Fibroblast of skin of back (primary cell): ENCODE measurements at regions not wholly inside any gene's neighbourhood (a gene's known extent, or its start where the extent isn't known, plus 50 kb on each side); places are given as distances from the start of the nearest gene placed in this dataset.
"Not testable (repeated sequence)": the region's sequence is repeated elsewhere in the genome, so short reads cannot be mapped to it uniquely, and the experiment has no call there.

Experiments used
- DNase-seq: peaks from one replicate; pipeline ENCODE4 v3.0.0-alpha.2; 2013

- DNase-seq: not testable (repeated sequence)
Observed at GRCh38 chr13:111501596-111502535, 181.4 kb downstream of the TEX29 start.

GRCh38 chr13:111502957-111503356 is 182.5 kb downstream of the TEX29 start:
- no peak for DNase-seq

GRCh38 chr13:111503376-111503775 is 182.9 kb downstream of the TEX29 start:
- DNase-seq: no peak

GRCh38 chr13:111503905-111504695 is 183.7 kb downstream of the TEX29 start:
- no peak for DNase-seq

- DNase-seq: no peak
Observed at GRCh38 chr13:111505175-111505777, 184.8 kb downstream of the TEX29 start.

GRCh38 chr13:111506125-111506524 is 185.7 kb downstream of the TEX29 start:
- no peak for DNase-seq

- no peak for DNase-seq
Observed at GRCh38 chr13:111506621-111507020, 186.2 kb downstream of the TEX29 start.

- DNase-seq: no peak
Observed at GRCh38 chr13:111508164-111508870, 187.9 kb downstream of the TEX29 start.

- no peak for DNase-seq
Observed at GRCh38 chr13:111508902-111509509, 188.6 kb downstream of the TEX29 start.

- no peak for DNase-seq
Observed at GRCh38 chr13:111510502-111511218, 190.2 kb downstream of the TEX29 start.

- no peak for DNase-seq
Observed at GRCh38 chr13:111511219-111511732, 190.8 kb downstream of the TEX29 start.

- no peak for DNase-seq
Observed at GRCh38 chr13:111511805-111512504, 191.5 kb downstream of the TEX29 start.

GRCh38 chr13:111512707-111513106 is 192.3 kb downstream of the TEX29 start:
- DNase-seq: no peak

- no peak for DNase-seq
Observed at GRCh38 chr13:111513766-111514609, 193.5 kb downstream of the TEX29 start.

- no peak for DNase-seq
Observed at GRCh38 chr13:111514610-111515306, 194.3 kb downstream of the TEX29 start.

GRCh38 chr13:111515307-111515617 is 194.8 kb downstream of the TEX29 start:
- DNase-seq: no peak

GRCh38 chr13:111515635-111516034 is 195.2 kb downstream of the TEX29 start:
- no peak for DNase-seq

- DNase-seq: no peak
Observed at GRCh38 chr13:111516712-111517640, 196.5 kb downstream of the TEX29 start.
